Keratinocyte (primary cell): ENCODE measurements at regions not wholly inside any gene's neighbourhood (a gene's known extent, or its start where the extent isn't known, plus 50 kb on each side); places are given as distances from the start of the nearest gene placed in this dataset.

Experiments
- DNase-seq: peaks from one replicate; pipeline ENCODE4 v3.0.0-alpha.2; 2011; ENCODE audit warnings: low read depth, missing footprints, low spot score
- FAIRE-seq: peaks from 2 replicates; lab custom pipeline; 2011; peaks lifted over from hg19 to GRCh38; lab: Jason Lieb, UNC
- H2AFZ ChIP-seq: 2 replicates; pipeline ENCODE4 v1.6.0; 2012; ENCODE audit warnings: low read length, control low read depth, inconsistent platforms; ENCODE audit not compliant: control insufficient read depth
- H3K27ac ChIP-seq: 2 replicates; pipeline ENCODE4 v1.5.1; 2011; ENCODE audit warnings: low read length; ENCODE audit not compliant: control insufficient read depth, insufficient read depth
- H3K27me3 ChIP-seq: 3 replicates; pipeline ENCODE4 v1.6.0; 2011; ENCODE audit warnings: low read length; ENCODE audit not compliant: control insufficient read depth, insufficient read depth; ENCODE audit errors: extremely low read depth
- H3K36me3 ChIP-seq, 2 experiments: 2 replicates in 1 of 2; 3 replicates in 1 of 2; pipeline ENCODE4 v1.5.1; 2011; ENCODE audit warnings: low read length in 2 of 2, mild to moderate bottlenecking in 1 of 2; ENCODE audit not compliant: control insufficient read depth in 2 of 2, insufficient read depth in 2 of 2; ENCODE audit errors: extremely low read depth in 1 of 2
- H3K4me1 ChIP-seq: 3 replicates; pipeline ENCODE4 v1.5.1; 2011; ENCODE audit warnings: low read length; ENCODE audit not compliant: control insufficient read depth, insufficient read depth; ENCODE audit errors: extremely low read depth
- H3K4me2 ChIP-seq: 3 replicates; pipeline ENCODE4 v1.6.0; 2011; ENCODE audit warnings: low read depth, low read length; ENCODE audit not compliant: control insufficient read depth, insufficient read depth; ENCODE audit errors: extremely low read depth
- H3K4me3 ChIP-seq, 3 experiments: fragments of 200-600 bp in 1 of 3; sonication (generic) in 1 of 3; 2 replicates in 2 of 3; 3 replicates in 1 of 3; pipeline ENCODE4 v1.5.1; 2011 to 2016; ENCODE audit warnings: low read length in 3 of 3, mild to moderate bottlenecking in 3 of 3, control low read depth in 2 of 3, inconsistent platforms in 1 of 3, low read depth in 1 of 3, mixed read lengths in 1 of 3, mixed run types in 1 of 3, moderate library complexity in 1 of 3; ENCODE audit not compliant: control insufficient read depth in 2 of 3, insufficient read depth in 2 of 3; ENCODE audit errors: extremely low read depth in 1 of 3
- H3K79me2 ChIP-seq: 2 replicates; pipeline ENCODE4 v1.6.0; 2012; ENCODE audit warnings: low read length; ENCODE audit not compliant: control insufficient read depth, insufficient read depth
- H3K9ac ChIP-seq: 3 replicates; pipeline ENCODE4 v1.6.0; 2011; ENCODE audit warnings: low read length; ENCODE audit not compliant: control insufficient read depth, insufficient read depth; ENCODE audit errors: extremely low read depth
- H3K9me1 ChIP-seq: 3 replicates; pipeline ENCODE4 v1.6.0; 2011; ENCODE audit warnings: low read length; ENCODE audit not compliant: control insufficient read depth, insufficient read depth; ENCODE audit errors: extremely low read depth
- H3K9me3 ChIP-seq: 2 replicates; pipeline ENCODE4 v1.5.1; 2012; ENCODE audit warnings: low read depth, low read length; ENCODE audit not compliant: control insufficient read depth
- H4K20me1 ChIP-seq: 3 replicates; pipeline ENCODE4 v1.6.0; 2011; ENCODE audit warnings: low read length; ENCODE audit not compliant: control insufficient read depth, insufficient read depth; ENCODE audit errors: extremely low read depth
- EZH2 ChIP-seq: IDR thresholded peaks from one replicate; pipeline ENCODE4 v1.6.1; 2012; ENCODE audit warnings: inconsistent platforms, mild to moderate bottlenecking, low read length, moderate library complexity
- dilution Hi-C: fragments of 300-500 bp; cut with MboI; formaldehyde crosslinking; loops from one replicate; pipeline ENCODE4 v1.7.0; 2020; ENCODE audit warnings: low sequenced_read_pairs; ENCODE audit not compliant: extremely low pct_ligation_motif_present
- TF ChIP-seq, protein P1 (sequence below), 3 experiments: IDR thresholded peaks in 1 of 3; conservative IDR thresholded peaks in 1 of 3; optimal IDR thresholded peaks in 1 of 3; 2 replicates in 2 of 3; 3 replicates in 1 of 3; pipeline versions ENCODE3 to v1.5.1; 2011; ENCODE audit warnings: low read length in 3 of 3, mild to moderate bottlenecking in 3 of 3, moderate library complexity in 2 of 3, control low read depth in 1 of 3, inconsistent platforms in 1 of 3; ENCODE audit not compliant: insufficient read depth in 2 of 3; ENCODE audit errors: extremely low read depth in 1 of 3

DNA sequence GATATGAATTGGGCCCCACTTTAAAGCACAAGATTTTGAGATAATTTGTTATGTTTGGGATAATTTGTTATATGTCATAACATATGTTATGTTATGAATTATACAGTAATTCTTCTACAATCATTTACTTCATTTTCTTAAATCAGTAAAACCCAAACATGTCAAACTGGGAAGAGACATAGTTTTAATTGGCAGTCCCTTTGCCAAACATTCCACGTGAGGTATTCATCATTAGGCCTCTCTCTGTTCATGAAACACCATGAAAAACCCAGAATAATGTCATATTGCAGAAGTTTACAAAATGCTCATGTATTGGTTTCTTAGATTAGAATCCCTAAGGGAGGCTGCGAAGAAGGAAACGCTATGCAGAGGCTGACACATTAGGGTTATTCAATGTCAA lies 89.4 kb upstream of the PDE10A start:
- Histone ChIP-seq H3K4me3 (no peak overlapping the region), H3K9ac (no peak overlapping the region), H2AFZ (no peak overlapping the region), H3K79me2 (no peaks in the 10 kb centered on the region), H4K20me1 (no peaks in the 10 kb centered on the region), H3K9me3 (peaks cover 4% of the 10 kb centered on the region), H3K36me3 (no peaks in the 10 kb centered on the region), H3K4me2 (no peak overlapping the region), H3K4me1 (no peaks in the 10 kb centered on the region), H3K27me3 (no peaks in the 10 kb centered on the region), H3K9me1 (no peaks in the 10 kb centered on the region), H3K27ac (no peak overlapping the region)
- FAIRE-seq: no peak
- TF ChIP-seq EZH2: no peak
- TF ChIP-seq, protein P1, sequence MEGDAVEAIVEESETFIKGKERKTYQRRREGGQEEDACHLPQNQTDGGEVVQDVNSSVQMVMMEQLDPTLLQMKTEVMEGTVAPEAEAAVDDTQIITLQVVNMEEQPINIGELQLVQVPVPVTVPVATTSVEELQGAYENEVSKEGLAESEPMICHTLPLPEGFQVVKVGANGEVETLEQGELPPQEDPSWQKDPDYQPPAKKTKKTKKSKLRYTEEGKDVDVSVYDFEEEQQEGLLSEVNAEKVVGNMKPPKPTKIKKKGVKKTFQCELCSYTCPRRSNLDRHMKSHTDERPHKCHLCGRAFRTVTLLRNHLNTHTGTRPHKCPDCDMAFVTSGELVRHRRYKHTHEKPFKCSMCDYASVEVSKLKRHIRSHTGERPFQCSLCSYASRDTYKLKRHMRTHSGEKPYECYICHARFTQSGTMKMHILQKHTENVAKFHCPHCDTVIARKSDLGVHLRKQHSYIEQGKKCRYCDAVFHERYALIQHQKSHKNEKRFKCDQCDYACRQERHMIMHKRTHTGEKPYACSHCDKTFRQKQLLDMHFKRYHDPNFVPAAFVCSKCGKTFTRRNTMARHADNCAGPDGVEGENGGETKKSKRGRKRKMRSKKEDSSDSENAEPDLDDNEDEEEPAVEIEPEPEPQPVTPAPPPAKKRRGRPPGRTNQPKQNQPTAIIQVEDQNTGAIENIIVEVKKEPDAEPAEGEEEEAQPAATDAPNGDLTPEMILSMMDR (optimal IDR thresholded peaks at IDR 0.05 in 1 of 3, IDR thresholded peaks at IDR 0.05 in 1 of 3, conservative IDR thresholded peaks at IDR 0.05 in 1 of 3; ENCODE audit: extremely low read depth in 1 of 3, insufficient read depth in 2 of 3, low read length in 3 of 3): no peak
- dilution Hi-C loops: no loop called here
- DNase-seq: no peak

DNA sequence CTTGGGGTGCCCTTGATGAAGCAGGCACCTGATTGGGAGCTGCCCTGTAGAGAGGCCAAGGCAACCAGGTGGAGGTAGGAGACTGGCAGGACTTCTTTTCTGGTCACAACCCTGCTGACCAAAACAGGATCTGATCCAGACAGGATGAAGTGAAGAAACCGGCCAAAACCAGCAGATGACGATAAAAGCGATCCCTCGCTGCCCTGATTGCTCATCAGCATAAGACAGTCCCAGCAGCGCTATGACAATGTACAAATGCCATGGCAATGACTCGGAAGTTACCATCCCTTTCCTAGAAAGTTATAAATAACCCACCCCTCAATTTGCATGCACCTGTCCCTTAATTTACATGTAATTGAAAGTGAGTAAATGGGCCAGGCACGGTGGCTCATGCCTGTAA lies 88.4 kb upstream of the PDE10A start:
- Histone ChIP-seq H3K4me3 (no peak overlapping the region), H3K36me3 (no peaks in the 10 kb centered on the region), H3K27ac (no peak overlapping the region), H3K4me2 (no peak overlapping the region), H3K9me3 (peaks cover 4% of the 10 kb centered on the region), H3K9ac (no peak overlapping the region), H4K20me1 (no peaks in the 10 kb centered on the region), H3K27me3 (no peaks in the 10 kb centered on the region), H3K4me1 (no peaks in the 10 kb centered on the region), H3K9me1 (no peaks in the 10 kb centered on the region), H3K79me2 (no peaks in the 10 kb centered on the region), H2AFZ (no peak overlapping the region)
- no peak for FAIRE-seq
- DNase-seq: no peak
- TF ChIP-seq, protein P1 (optimal IDR thresholded peaks at IDR 0.05 in 1 of 3, IDR thresholded peaks at IDR 0.05 in 1 of 3, conservative IDR thresholded peaks at IDR 0.05 in 1 of 3; ENCODE audit: extremely low read depth in 1 of 3, insufficient read depth in 2 of 3, low read length in 3 of 3): no peak
- TF ChIP-seq EZH2: no peak
- dilution Hi-C loops: no loop called here
